HG02938 (cell line): ENCODE measurements at regions not wholly inside any gene's neighbourhood (a gene's known extent, or its start where the extent isn't known, plus 50 kb on each side); places are given as distances from the start of the nearest gene placed in this dataset.

Experiments used
- ATAC-seq: cut with Tn5 transposase; IDR thresholded peaks from one replicate; pipeline ENCODE4 v1.9.1; 2021; ENCODE audit warnings: mild to moderate bottlenecking, moderate library complexity; ENCODE audit not compliant: unreplicated experiment

DNA sequence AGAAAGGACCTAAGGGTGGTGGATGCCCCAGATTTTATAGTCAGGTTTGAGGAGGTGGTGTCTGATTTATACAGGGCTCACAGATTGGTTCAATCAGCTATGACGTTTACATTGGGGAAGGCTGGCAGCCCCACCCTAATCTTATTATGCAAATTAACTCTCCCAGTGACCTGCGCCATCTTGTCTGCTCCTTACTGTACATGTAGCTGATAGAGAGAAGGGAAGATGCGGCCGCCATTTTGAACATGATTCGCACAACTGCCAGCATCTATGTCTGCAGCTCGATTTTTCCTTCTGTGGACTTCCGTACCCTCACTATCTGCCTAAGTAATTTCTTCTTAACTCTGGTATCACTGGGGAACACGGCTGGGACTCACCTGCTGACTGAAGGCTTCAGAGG lies 619.0 kb upstream of the DPP6 start:
- ATAC-seq, result no peak

GRCh38 chr7:153440715-153441114 lies 611.5 kb upstream of the DPP6 start:
- no peak for ATAC-seq

GRCh38 chr7:153443032-153443701 lies 609.0 kb upstream of the DPP6 start:
- ATAC-seq, result no peak

- no peak for ATAC-seq
Measured at GRCh38 chr7:153444641-153445040, 607.6 kb upstream of the DPP6 start.

GRCh38 chr7:153445641-153446040 lies 606.6 kb upstream of the DPP6 start:
- ATAC-seq, result no peak

DNA sequence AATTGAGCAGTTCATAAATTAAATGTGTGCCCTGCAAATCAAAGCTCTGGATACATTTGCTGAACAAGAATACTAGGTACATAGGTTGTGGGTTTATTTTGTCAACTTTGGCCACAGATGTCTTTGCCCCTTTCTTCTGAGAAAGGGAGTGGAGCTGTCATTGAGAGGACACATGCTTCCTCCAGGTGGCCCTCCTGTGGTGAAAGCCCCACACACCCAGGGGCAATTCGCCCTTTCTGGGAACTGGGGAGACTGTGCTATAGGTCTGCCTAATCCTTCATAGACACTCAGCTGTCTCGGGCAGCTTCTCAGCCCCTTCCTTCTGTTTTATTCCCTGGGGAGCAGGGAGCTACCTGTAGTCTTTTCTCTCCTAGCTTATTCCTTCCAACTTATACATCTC lies 605.7 kb upstream of the DPP6 start:
- no peak for ATAC-seq

GRCh38 chr7:153447011-153447410 lies 605.2 kb upstream of the DPP6 start:
- no peak for ATAC-seq

DNA sequence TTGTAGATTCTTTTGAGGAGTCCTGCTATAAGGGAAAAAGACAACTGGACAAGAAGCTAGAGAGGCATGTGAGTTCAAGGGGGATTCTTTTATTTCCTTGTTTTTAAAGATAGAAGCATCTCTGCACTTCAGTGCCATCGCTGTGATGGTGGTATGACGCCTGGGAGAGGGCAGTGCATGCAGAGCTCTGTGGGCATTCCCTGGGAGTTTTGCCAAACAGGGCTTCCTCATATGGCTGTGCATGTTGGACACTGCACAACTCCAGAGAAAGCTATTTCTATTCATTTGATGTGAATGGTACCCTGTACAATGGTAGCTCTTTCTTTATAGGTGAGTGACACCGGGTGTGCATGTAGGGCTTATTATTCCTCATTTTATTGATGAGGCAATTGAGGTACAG lies 599.5 kb upstream of the DPP6 start:
- ATAC-seq, result no peak

- no peak for ATAC-seq
Measured at GRCh38 chr7:153454306-153454705, 597.9 kb upstream of the DPP6 start.

DNA sequence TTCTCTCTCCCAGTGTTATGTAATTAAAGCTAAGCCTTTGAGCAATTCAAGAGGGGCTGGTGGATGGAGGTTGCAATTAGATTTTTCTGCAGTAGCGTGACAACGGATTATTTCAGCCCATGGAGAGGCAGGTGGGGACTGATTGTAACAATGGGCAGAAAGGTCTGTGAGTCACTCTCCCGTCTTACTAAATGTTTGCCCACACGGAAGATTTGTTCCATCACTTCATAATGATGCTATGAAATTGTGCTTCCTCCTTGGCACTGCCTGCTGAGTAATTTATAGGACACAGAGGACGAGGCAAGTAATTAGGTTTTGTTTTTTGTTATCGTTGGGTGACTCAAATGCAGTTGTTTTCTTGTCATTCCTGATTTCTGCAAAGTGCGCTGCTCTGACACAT lies 594.5 kb upstream of the DPP6 start:
- ATAC-seq, result no peak

DNA sequence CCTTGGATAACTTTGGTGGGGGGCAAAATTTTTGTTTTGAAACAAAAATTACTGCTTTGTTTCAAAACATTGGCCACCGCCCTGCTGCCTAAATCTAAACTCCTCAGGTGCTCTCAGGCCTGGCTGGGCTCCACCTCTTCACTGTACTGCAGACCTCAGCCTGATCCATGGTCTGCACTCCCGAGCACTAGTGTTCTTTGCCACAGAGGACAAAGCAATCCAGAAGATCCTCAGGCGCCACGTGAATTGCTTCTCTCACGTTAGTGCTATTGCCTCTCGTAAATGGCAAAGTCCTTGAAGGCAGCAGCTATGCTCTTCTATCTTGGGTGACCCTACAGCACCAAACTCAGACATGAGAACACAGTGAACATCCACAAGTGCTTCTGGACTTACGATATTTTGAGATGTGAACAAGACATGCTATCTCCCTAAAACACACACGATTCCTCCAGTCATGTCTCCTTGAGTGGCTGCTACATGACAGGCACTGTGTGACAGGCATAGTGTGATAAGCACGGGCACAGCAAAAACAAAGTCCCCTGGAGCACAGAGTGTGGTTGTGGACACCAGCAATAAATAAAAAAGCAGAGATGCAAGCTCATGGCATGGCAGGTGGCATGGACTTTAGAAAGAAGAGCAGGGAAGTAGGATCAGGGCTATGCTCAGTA lies 582.1 kb upstream of the DPP6 start:
- ATAC-seq, result no peak

GRCh38 chr7:153472516-153472915 lies 579.7 kb upstream of the DPP6 start:
- ATAC-seq, result no peak

DNA sequence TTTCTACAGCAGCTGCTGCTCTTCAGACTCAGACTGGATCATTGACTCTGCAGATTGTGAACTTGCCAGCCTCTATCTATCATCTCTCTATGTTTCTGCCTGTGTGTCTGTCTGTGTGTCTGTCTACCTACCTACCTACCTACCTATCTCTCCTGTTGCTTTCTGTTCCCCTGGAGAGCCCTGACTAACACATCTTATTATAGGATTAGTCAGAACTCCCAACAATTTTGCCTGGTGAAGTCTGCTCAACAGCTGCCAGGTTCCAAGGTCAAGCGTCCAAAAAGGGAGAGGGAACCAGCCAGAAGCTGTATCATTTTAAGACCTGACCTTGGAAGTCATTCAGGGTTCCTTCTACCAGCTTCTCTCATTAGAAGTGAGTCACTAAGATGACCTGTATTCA lies 579.0 kb upstream of the DPP6 start:
- no peak for ATAC-seq

DNA sequence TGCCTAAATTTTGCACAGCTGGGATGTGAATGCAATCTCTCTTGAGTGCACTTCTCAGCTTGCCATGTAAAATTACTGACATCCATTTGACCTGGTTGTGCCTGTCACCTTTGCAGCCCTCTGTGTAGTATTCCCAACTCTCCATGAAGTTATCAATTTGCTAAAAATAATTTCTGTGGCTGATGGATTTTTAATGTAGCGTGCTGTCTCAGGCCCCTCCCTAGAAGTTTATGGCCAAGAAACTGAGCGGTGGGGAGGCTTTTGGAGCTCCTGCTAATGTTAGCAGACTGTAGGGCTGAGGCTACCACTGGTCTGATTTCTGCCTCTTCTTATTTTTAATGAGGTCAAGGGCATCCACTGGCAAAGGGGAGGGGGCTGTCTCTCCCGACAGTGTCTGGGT lies 577.0 kb upstream of the DPP6 start:
- ATAC-seq, result no peak

DNA sequence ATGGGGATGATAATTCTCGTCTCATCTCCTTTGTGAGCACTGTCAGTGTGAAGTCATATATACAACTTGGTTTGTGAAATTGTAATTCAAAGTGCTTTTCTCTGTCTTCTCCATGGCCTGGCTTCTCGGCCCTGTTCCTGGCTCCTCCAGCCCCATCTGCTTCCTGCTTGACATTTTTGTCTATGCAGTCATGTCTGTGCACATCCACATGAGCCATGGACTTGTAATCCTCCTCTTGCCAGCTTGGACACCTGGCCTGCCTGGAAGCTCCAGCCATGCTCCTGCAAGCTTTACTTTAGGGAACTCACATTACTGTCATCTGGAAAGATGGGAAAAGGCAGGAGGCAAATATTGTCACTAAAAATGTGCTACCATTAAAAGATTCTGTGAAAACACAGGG lies 576.0 kb upstream of the DPP6 start:
- no peak for ATAC-seq

DNA sequence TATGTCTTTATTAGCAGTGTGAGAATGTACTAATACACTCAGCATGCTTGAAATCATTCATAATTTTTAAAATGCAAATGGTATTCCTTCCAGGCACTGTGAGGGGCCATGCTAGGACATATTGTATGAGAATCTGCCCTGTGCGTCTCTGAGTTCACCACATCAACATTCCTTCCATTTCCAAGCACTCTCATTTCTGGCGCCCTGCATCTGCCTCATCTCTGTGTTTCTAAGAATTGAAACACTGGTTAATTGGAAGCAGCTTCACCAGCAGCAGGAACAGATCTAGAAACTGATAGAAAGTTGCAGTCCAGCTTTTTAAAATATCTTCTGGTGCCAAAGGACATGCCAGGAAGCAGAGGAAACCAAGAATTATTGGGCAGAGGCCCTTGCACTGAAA lies 555.9 kb upstream of the DPP6 start:
- ATAC-seq, result no peak

DNA sequence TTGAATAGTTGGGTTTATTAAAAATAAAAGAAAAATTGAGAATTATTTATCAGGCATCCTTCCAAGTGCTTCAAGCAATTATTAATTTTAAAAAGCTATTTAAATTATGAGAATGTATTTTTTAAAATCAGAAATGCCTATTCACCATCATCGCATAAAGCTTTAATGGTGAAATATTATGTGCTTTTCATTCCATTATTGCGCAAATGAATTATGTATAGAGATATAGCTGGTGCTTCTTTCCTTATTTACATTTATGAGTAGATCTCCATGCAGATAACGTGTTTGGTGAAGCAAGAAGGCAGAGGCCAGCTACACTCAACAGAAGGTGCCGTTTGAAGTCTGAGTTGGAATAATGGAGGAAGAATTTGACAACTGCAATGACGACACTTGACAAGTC lies 549.1 kb upstream of the DPP6 start:
- no peak for ATAC-seq

GRCh38 chr7:153504288-153505075 lies 547.7 kb upstream of the DPP6 start:
- ATAC-seq, result no peak

DNA sequence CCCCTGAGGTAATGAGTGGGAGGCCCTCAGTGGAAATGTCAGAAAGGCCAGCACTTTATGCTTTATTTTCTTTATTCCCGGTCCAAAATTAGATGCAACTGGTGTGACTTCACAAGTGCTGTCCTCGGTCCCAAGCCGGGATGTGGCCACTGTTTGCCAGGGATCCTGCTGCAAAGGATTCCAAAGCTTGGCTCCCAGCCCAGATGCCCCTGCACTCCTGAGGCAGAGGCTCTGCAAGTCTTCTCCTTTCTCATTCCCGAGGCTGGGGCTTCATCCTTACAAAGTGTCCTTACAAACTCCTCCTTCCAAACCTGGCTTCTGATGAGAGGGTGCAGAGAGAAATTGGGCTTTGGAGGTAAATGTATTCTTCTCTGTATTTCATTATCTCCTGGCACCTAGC lies 544.3 kb upstream of the DPP6 start:
- ATAC-seq, result no peak

DNA sequence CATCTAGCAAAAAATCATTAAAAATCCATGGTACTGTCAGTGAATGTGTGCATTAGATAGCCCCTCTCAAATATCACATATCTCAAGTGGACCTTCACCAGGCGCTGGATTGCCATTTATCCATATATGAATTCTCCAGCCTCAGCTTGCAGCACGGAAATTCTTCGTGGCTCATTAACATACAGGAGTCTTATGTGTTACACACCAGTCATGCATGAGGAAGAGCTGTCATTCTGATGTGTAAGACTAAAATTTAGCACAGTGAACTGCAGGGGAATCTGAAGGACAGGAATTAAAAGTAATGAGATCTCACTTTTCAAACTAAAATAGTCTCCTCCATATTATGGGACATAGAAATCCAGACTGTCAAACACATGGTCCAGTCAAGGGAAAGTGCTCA lies 542.4 kb upstream of the DPP6 start:
- ATAC-seq, result no peak

- ATAC-seq, result no peak
Measured at GRCh38 chr7:153510674-153511073, 541.5 kb upstream of the DPP6 start.

- no peak for ATAC-seq
Measured at GRCh38 chr7:153514032-153514431, 538.2 kb upstream of the DPP6 start.
